Gastroesophageal sphincter (tissue), 3 donors: ENCODE measurements at regions not wholly inside any gene's neighbourhood (a gene's known extent, or its start where the extent isn't known, plus 50 kb on each side); places are given as distances from the start of the nearest gene placed in this dataset.

Experiments
- EP300 ChIP-seq: sonication (generic); formaldehyde crosslinking; IDR thresholded peaks from one replicate; pipeline ENCODE4 v1.6.1; 2017; ENCODE audit warnings: antibody characterized with exemption, mild to moderate bottlenecking
- POLR2AphosphoS5 ChIP-seq: sonication (generic); formaldehyde crosslinking; IDR thresholded peaks from one replicate; pipeline ENCODE4 v1.6.1; 2017; ENCODE audit warnings: antibody characterized with exemption
- TF ChIP-seq, protein P1 (sequence below), 4 experiments: fragments of 200-600 bp in 2 of 4; fragments of 450-650 bp in 2 of 4; sonication (generic) in 1 of 4; IDR thresholded peaks; one replicate each; pipeline ENCODE4 v1.5.1; 2017 to 2019; ENCODE audit warnings: antibody characterized with exemption in 4 of 4, mild to moderate bottlenecking in 2 of 4, moderate library complexity in 2 of 4

- TF ChIP-seq, protein P1, sequence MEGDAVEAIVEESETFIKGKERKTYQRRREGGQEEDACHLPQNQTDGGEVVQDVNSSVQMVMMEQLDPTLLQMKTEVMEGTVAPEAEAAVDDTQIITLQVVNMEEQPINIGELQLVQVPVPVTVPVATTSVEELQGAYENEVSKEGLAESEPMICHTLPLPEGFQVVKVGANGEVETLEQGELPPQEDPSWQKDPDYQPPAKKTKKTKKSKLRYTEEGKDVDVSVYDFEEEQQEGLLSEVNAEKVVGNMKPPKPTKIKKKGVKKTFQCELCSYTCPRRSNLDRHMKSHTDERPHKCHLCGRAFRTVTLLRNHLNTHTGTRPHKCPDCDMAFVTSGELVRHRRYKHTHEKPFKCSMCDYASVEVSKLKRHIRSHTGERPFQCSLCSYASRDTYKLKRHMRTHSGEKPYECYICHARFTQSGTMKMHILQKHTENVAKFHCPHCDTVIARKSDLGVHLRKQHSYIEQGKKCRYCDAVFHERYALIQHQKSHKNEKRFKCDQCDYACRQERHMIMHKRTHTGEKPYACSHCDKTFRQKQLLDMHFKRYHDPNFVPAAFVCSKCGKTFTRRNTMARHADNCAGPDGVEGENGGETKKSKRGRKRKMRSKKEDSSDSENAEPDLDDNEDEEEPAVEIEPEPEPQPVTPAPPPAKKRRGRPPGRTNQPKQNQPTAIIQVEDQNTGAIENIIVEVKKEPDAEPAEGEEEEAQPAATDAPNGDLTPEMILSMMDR (IDR thresholded peaks at IDR 0.05), result no peak
- TF ChIP-seq EP300, result no peak
- no peak for TF ChIP-seq POLR2AphosphoS5
Measured at GRCh38 chr17:36668824-36669223, 67.4 kb downstream of the MRM1 start.
